HG03196 (cell line): ENCODE measurements at regions not wholly inside any gene's neighbourhood (a gene's known extent, or its start where the extent isn't known, plus 50 kb on each side); places are given as distances from the start of the nearest gene placed in this dataset.
A peak's percentile ranks its signal among the peaks of the same experiment; 100 is the strongest.
"Not testable (repeated sequence)": the region's sequence is repeated elsewhere in the genome, so short reads cannot be mapped to it uniquely, and the experiment has no call there.

ENCODE experiments used
- ATAC-seq: cut with Tn5 transposase; IDR thresholded peaks from one replicate; pipeline ENCODE4 v1.9.1; 2021; ENCODE audit not compliant: unreplicated experiment

- no peak for ATAC-seq
Measured at GRCh38 chr7:65317372-65317771, 56.3 kb upstream of the ZNF92 start.

- no peak for ATAC-seq
Measured at GRCh38 chr7:65310761-65311160, 62.9 kb upstream of the ZNF92 start.

GRCh38 chr7:65308300-65308678, 65.4 kb upstream of the ZNF92 start:
- no peak for ATAC-seq

GRCh38 chr7:65307651-65308299, 65.9 kb upstream of the ZNF92 start:
- ATAC-seq = peak; percentile 67

- no peak for ATAC-seq
Measured at GRCh38 chr7:65304175-65304574, 69.5 kb upstream of the ZNF92 start.

GRCh38 chr7:65302883-65303282, 70.8 kb upstream of the ZNF92 start:
- no peak for ATAC-seq

- ATAC-seq = no peak
Measured at GRCh38 chr7:65301007-65301406, 72.6 kb upstream of the ZNF92 start.

GRCh38 chr7:65295409-65295808, 78.2 kb upstream of the ZNF92 start:
- no peak for ATAC-seq

- not testable (repeated sequence) for ATAC-seq
Measured at GRCh38 chr7:65290340-65290739, 83.3 kb upstream of the ZNF92 start.

- no peak for ATAC-seq
Measured at GRCh38 chr7:65287023-65287422, 86.6 kb upstream of the ZNF92 start.

GRCh38 chr7:65285906-65286864, 87.5 kb upstream of the ZNF92 start:
- no peak for ATAC-seq

GRCh38 chr7:65285241-65285640, 88.4 kb upstream of the ZNF92 start:
- not testable (repeated sequence) for ATAC-seq

- ATAC-seq = no peak
Measured at GRCh38 chr7:65279795-65280194, 93.9 kb upstream of the ZNF92 start.

GRCh38 chr7:65276822-65277221, 96.8 kb upstream of the ZNF92 start:
- ATAC-seq = no peak

GRCh38 chr7:65271502-65271901, 102.2 kb upstream of the ZNF92 start:
- not testable (repeated sequence) for ATAC-seq

GRCh38 chr7:65269150-65269856, 104.4 kb upstream of the ZNF92 start:
- ATAC-seq = peak; percentile 95

- ATAC-seq = no peak
Measured at GRCh38 chr7:65268782-65269149, 104.9 kb upstream of the ZNF92 start.

- ATAC-seq = no peak
Measured at GRCh38 chr7:65265933-65266519, 107.6 kb upstream of the ZNF92 start.

GRCh38 chr7:65264258-65264657, 109.4 kb upstream of the ZNF92 start:
- ATAC-seq = no peak

- ATAC-seq = not testable (repeated sequence)
Measured at GRCh38 chr7:65260673-65261072, 113.0 kb upstream of the ZNF92 start.

- not testable (repeated sequence) for ATAC-seq
Measured at GRCh38 chr7:65259864-65260525, 113.7 kb upstream of the ZNF92 start.
